ENCODE measurements at regions not wholly inside any gene's neighbourhood (a gene's known extent, or its start where the extent isn't known, plus 50 kb on each side); places are given as distances from the start of the nearest gene placed in this dataset.

DNA sequence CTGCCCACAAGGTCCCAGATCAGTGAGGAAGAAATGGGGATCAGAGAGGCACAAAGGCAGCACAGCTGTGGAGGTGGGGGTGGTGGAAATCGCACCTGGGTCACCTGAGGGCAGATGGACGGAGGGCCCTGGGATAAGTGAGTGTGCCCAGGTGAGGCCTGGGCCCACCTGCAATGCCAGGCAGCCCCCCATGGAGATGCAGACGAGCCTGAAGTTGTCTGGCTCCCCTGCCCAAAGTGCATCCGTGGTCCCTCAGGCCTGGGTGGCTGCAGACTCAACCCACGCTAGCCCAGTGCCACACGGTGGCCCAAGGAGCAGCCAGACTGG lies 84.9 kb downstream of the NCOR2 start:
- H3K4me3 ChIP-seq (ENCODE audit: low read length) = no peak overlapping the region
- no peak for DNase-seq (ENCODE audit: low read depth)
- no peak for TF ChIP-seq CTCF (conservative IDR thresholded peaks at IDR 0.05; ENCODE audit: low read depth, low read length)

DNA sequence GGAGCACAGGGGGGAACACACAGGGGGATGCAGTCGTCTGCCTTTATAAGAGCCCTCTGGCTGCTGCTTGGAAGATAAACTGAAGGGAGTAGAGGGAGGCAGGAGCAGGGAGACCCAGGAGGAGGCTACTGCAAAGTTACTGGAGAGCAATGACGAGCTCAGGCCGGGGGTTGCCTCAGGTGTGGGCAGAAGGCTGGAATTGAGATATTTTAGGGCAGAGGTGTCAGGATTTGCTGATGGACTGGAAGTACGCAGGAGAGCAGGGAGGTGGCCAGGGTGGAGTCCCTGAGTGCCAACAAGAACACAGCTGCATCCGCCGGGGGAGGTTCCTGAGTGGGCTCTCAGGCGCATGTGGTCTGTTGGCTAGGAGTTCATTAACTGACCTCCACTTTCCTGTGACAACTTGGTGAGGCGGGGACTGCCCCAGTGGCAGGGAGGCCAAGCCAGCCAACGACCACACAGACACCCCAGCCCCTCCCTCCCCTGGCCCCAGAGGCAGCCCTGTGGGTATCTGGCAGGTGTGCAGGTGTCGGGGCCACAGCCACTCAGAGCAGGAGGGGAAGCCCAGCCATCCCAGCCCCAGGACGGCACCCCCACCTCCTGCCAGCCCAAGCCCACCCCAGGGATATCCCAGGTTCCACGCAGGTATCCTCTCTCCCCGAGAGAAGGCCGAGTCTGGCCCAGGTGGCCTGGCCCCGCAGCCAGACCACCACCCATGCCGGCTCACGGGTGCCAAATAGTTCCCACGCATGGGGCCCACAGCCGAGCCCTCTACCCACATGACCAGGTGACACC lies 85.4 kb downstream of the NCOR2 start:
- no peak for DNase-seq (ENCODE audit: low read depth)
- H3K4me3 ChIP-seq (ENCODE audit: low read length) = no peak overlapping the region
- no peak for TF ChIP-seq CTCF (conservative IDR thresholded peaks at IDR 0.05; ENCODE audit: low read depth, low read length)

DNA sequence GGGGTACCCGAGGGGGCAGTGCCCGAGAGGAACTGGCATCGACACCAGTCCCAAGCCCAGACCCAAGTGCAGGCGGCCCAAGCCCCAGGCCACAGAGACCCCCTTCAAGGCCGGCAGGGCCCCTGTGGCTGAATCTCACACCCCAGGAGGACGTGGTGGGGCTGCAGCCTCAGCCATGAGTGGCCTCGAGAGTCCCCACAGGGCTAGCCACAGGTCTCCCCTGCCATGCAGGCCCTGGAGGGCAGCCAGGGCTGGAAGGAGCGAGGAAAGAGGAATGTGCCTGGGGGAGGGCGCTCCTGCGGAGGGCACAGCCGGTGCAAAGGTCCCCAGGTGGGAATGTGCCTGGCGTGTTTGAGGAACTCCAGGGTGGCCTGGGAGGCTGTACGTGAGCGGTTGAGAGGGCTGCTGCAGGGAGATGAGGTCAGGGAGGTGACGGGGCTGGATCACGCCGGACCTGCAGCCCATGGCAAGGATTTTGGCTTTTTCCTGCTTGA lies 86.1 kb downstream of the NCOR2 start:
- DNase-seq (ENCODE audit: low read depth) = no peak
- no peak overlapping the region for H3K4me3 ChIP-seq (ENCODE audit: low read length)
- no peak for TF ChIP-seq CTCF (conservative IDR thresholded peaks at IDR 0.05; ENCODE audit: low read depth, low read length)

GRCh38 chr12:124480469-124481256 lies 86.7 kb downstream of the NCOR2 start:
- no peak for DNase-seq (ENCODE audit: low read depth)
- no peak overlapping the region for H3K4me3 ChIP-seq (ENCODE audit: low read length)
- no peak for TF ChIP-seq CTCF (conservative IDR thresholded peaks at IDR 0.05; ENCODE audit: low read depth, low read length)

DNA sequence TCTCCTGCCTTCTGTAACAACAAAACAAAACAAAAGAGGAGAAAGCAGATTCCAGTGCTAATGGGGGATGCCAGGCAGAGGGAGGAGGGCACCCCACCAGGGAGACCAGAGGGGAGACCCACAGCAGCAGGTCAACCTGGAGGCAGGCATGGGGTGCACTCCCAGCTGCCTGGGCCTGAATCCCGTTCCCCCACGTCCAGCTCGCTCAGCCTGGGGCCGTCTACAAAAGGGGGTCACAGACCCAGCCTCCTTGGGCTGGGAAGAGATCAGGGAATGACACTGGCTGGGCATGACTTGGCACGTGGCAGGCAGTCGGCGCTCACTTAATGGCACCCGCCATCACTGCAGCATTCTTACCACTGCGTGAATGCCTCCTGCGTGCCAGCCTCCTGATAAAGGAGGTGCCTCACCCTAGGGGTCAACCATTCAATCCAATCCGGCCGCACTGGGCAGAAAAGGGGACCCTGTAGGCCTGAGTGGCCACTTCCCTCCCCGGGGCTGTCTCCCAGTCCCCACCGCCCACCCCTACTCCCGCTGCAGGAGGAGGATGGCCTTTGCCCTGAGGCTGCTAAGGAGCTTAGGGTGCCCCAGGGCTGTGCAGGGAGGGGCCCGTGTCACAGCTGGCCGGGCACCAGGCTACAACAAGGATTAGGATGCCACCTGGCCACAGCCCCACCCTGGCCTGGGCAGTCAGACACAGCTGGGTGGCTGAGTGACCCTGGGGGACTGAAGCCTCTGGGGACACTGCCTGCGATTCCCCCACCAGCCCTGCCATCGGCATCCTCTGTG lies 87.5 kb downstream of the NCOR2 start:
- TF ChIP-seq CTCF (conservative IDR thresholded peaks at IDR 0.05; ENCODE audit: low read depth, low read length) = no peak
- no peak for DNase-seq (ENCODE audit: low read depth)
- H3K4me3 ChIP-seq (ENCODE audit: low read length) = no peak overlapping the region

DNA sequence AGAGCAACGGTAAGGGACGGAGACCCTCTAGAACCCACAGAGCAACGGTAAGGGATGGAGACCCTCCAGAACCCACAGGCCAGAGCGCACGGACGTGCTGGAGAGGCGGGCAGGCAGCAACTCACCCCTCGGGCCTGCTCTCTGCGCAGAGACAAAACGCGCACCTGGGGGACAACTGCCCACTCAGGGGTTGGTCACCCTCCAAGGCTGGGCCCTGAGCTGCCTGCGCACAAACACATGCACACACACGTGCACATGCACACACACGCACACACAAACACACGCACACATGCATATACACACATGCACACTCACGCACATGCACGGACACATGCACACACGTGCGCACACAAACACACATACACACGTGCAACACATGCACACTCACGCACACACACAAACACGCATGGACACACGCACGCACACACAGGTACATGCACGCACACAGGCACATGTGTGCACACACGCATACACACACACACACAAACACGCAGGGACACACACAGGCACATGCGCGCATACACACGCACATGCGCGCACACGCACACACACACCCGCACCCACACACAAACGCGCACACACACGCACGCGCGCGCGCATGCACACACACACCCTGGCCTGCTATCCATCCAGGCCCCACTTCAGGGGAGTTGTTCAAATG lies 88.3 kb downstream of the NCOR2 start:
- no peak for TF ChIP-seq CTCF (conservative IDR thresholded peaks at IDR 0.05; ENCODE audit: low read depth, low read length)
- no peak for DNase-seq (ENCODE audit: low read depth)
- H3K4me3 ChIP-seq (ENCODE audit: low read length) = no peak overlapping the region

Data from retinal pigment epithelial cell (primary cell).